Ecto neural progenitor cell (in vitro differentiated cells): ENCODE measurements at regions not wholly inside any gene's neighbourhood (a gene's known extent, or its start where the extent isn't known, plus 50 kb on each side); places are given as distances from the start of the nearest gene placed in this dataset.
"Not testable (repeated sequence)": the region's sequence is repeated elsewhere in the genome, so short reads cannot be mapped to it uniquely, and the experiment has no call there.

Experiments used
- DNase-seq: peaks from one replicate; pipeline ENCODE4 v3.0.0-alpha.2; 2018; ENCODE audit warnings: low spot score

DNA sequence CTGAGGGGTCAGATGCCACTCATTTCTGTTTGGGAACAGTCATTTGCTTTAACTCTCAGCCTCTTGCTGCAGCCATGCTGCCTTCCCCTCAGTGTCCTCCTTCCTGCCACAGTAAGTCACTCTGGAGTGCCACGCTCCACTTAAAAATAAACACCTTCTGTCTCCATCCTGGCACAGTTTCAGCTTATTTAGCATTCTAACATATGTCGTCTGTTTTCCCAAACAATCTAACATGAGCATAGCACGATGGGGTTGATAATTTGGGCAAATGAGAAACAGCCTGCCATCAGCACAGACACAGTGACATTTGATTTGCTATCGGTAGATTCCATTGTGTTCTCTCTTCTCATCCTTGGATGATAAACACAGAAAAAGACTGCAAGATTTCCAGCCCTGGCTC, 768.6 kb downstream of the UQCRFS1 start:
- DNase-seq, result no peak

DNA sequence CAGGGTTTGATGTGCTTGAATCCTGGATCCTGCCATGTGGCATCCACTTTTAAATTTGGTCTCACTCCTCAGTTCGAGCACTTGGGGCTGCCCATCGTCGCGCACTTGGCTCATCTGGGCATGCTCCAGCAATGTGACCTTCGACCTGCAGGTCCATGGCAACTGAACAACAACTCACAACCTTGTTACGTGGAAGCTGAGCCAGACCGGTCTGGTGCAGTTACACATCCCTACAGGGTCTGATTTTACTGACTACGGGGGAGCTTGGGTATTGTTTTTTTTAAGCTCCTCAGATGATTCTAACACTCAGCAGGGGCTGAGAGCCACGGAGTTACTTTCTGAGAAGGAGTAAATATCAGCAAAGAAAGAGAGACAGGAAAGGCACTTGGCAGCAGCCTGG, 769.6 kb downstream of the UQCRFS1 start:
- DNase-seq, result no peak

DNA sequence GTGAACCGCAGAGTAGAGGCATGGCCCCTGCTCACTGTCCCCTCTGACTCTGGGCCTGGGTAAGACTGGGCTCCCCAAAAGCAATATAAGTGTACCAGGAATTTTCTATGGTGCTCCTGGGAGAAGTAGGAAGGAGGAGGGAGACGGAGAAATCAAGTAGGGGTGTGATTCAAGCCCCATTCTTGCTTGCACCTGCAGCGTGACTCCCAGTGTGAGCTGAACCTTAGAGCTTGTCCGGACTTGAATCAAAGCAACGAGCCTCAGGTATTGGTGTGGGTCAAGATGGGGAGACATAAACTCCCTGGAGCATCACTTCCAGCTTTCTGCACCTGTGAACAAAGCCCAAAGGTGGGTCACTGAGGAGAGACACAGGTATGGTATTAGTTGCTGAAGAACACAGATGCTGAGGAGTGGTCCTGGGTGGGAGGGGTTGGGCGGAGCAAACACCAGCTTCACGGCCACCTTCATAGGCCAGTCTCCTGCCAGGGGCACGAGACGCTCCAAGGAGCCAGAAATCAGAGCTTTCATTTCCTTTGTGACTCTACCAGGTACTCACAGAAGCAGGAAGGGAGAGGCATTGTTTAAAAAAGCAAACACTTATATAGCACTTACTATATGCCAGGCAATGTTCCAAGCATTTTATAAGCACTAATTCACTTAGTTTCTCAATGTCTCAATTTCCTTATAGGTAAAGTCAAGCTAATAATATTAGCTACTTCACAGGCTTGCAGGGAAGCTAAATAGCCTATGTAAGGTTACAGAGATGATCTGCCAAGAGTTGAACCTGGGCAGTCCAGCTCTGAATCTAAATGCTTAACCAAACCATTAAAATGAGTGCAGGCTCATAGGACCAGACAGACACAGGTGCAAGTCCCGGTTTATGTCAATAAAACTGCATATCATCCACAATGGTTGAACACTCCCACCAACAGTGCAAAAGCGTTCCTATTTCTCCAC, 775.3 kb downstream of the UQCRFS1 start:
- no peak for DNase-seq

DNA sequence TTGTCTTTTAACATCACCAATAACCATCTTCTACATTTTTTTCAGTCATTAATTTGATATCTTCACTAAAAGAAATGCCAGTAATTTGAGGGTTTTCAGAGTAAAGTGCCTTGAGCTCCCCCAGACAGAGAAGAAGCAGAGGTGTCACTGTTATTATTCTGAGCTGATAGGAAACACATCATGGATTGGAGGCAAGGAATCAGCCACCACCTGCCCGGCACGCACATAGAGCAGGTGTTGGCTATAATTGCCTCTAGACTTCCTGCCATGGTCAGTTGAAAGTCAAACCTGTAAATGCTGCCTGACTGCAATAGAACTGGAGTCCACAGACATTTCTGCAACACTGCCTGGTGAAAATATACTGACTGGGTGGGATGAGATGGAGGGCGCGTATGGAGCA, 776.6 kb downstream of the UQCRFS1 start:
- no peak for DNase-seq

DNA sequence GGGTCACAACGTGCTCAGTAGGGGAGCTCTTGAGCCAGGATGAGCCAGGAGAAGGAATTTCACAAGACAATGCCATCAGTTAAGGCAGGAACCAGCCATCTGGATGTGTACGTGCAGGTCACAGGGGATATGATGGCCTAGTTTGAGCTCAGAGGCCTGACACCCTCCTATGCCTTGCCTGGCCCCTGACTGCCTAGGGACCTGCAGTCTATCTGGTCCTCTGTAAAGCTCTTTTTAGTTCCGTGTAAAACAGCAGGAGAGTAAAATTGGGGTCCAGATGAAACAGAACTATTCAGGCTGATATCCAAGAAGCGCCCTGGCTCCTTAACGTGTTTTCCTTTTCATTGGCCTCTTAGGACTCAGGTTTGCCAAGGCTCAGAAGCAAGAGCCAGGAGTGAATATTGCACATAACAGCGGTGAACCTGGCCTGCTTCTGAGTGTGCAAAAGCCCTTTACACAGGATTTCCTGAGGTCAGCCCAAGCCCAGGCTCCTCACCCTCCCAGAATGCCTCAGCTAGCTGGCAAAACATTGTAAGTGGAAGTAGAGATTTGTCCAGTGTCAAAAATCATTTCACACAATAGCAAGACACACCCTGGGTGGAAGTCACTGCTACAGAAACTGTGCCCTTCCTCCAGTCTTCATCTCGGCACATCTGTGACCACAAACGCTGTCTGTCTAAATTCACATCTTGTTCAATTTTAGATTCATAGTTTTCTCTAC, 777.2 kb downstream of the UQCRFS1 start:
- DNase-seq, result no peak

DNA sequence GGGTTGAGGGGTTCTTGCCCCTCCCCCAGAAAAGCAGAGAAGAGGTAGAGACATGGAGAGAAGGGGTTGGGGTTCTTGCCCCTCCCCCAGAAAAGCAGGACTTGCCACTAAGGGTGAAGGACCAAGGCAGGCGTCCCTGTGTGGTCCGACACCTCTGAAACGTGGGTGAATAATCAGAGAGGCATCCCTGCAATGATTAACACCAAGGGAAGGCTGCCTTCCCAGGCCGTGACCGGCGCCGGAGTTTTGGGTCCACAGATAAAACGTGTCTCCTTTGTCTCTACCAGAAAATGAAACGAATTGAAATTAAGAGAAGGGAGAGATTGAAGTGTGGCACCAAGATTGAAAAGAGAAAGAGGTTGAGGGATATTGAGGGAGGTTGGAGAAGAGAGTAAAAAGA, 778.2 kb downstream of the UQCRFS1 start:
- DNase-seq, result not testable (repeated sequence)

DNA sequence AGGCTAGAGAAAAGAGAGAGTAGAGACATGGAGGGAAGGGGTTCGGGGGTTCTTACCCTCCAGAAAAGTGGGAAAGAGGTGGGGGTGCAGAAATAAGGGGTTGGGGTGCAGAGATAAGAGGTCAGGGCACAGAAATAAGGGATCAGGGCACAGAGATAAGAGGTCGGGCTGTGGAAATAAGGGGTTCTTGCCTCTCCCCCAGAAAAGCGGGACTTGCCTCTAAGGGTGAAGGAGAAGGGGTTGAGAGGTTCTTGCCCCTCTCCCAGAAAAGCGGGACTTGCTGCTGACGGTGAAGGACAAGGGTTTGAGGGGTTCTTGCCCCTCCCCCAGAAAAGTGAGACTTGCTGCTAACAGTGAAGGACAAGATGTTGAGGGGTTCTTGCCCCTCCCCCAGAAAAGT, 778.6 kb downstream of the UQCRFS1 start:
- not testable (repeated sequence) for DNase-seq

DNA sequence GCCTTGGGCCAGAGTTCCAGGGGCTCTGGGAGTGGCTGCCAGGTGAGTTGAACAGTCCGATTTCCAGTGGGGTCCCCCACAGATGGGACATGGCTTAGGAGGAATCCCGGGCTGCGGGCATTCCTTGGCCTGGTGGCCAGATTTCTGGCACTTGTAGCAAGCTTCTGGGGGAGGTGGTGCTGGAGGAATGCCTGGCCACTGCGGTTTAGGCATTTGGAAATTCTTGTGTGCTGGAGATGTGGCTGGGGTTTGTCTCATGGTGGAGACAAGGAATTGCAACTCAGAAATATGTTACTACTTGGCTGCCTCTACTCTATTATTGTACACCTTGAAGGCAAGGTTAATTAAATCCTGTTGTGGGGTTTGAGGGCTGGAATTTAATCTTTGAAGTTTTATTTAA, 779.8 kb downstream of the UQCRFS1 start:
- not testable (repeated sequence) for DNase-seq

DNA sequence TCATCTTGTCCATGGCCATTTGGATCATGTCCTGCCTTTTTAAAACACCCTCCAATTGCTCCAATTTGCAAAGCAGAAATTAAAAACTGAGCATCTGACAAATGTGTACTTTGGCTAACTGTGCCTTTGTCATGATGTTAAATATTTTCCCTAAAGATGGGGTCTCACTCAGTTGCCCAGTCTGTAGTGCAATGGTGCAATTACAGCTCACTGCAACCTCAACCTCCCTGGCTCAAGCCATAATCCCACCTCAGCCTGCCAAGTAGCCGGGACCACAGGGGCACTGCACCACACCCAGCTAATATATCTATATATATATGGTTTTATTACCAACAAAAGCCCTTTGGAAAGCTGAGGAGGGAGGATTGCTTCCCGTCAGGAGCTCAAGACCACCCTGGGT, 782.7 kb downstream of the UQCRFS1 start:
- no peak for DNase-seq

DNA sequence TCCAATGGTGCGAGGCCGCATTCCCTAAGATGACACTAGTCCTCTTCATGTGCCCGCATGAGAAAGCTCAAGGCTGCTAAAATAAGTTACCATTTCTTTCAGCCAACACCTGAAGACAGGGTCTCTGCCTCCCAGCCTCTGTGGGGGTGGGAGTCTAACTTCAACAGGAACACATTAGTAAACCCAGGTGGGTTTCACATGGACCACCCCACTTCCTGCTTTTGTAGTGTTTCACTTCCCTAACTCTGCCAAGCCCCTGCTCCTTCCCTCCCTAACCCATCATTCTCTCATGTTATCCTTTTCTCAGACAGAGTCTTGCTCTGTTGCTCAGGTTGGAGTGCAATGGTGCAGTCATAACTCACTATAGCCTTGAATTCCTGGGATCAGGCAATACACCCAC, 783.6 kb downstream of the UQCRFS1 start:
- DNase-seq, result no peak

DNA sequence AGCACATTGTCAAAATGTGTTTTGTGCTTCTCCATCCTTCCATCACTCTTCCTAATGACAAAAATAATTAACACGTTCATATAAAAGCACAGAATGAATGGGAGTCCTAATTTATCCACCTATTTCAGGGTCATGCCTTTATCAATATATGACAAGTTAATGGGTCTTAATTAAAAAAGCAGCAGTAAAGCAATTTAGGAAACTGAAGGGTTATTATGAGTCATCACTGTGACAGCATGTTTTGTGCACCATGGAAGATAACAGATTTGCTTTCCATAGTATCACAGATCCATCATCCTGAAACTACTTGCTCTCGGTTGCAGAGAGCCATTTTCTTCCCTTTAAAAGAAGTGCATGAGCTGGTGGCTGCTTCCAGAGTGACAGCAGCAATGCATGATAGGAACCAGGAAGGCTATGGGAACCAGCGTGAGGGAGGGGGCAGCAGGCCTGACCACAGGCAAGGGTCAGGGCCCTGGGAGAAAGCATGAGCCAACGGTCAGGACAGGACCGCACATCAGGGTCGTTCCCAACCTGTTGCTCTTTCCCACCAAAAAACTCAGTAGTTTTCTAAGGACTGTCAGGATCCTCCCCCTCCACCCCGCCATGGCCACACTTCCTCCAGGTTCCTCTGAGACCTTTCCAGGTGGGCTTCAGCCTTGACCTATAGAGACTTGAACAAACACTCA, 784.1 kb downstream of the UQCRFS1 start:
- DNase-seq, result no peak

DNA sequence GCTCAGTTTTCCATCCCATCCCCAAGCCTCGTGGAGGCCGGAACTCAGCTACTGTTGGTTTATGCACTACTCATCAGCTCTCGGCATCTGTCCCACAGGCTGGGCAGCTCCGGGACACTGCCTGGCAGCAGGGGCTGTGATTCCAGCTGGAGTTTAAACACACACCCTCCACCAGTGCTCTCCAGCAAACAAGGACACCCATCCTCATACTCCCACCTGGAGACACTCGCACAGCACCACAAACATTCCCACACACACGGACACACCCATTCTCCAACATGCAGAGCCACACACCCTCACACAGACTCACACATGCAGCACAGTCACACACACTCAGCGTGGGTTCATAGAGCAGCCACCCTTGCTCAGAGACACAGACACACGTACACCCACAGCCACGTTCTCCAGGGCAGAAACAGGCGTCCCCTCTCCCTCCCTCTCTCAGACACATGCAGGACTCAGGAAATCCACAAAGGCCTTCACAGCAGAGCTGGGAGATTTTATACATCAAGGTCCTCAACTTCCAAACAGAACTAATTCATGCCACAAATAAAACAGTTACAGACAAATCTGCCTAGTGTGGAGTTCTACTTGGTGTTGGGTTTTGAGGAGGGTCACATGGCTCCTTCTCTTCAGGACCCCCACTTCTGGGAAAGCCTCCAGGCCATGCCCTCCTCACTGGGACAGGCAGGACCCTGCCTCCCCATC, 785.4 kb downstream of the UQCRFS1 start:
- no peak for DNase-seq

DNA sequence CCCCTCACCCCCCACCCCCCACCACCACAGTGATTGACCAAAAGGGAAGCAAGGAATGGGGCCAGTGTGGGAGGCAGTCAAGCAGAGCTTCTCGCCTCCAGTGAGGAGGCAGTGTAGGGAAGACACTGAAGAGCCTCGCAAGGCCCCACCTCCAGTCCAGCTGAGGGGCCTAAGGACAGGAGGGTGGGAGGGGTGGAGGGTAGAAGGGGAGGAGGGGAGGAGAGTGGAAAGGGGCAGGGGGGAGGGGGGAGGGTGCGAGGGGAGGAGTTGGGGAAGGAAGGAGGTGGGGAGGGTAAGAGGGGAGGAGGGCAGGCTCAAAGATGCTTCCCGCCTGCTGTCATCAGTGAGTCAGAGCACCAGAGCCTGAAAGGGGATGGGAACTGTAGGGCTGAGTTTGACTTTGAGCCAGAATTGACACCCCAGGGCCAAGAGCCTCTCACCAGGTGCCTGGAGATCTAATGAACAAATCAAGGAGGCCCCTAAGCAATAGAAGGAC, 786.2 kb downstream of the UQCRFS1 start:
- no peak for DNase-seq

DNA sequence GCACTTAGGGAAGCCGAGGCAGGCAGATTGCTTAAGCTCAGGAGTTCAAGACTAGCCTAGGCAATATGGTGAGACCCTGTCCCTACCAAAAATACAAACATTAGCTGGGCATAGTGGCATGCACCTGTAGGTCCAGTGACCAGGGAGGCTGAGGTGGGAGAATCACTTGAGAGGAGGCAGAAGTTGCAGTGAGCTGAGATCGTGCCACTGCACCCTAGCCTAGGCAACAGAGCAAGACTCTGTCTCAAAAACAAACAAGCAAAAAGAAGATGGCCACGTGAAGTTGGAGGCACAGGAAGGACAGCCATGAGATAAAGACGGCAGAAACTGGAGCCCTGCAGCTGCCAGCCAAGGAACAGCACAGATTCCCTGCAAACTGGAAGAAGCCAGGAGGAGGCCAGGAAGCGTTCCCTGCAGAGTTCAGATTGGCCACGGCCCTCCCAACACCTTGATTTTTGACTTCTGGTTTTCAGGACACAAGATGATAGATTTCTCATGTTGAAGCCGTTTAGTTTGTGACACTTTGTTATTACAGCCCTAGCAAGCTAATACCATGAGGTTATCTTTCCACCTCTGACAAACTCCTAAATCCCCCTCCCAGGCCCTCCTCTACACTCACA, 786.7 kb downstream of the UQCRFS1 start:
- no peak for DNase-seq

DNA sequence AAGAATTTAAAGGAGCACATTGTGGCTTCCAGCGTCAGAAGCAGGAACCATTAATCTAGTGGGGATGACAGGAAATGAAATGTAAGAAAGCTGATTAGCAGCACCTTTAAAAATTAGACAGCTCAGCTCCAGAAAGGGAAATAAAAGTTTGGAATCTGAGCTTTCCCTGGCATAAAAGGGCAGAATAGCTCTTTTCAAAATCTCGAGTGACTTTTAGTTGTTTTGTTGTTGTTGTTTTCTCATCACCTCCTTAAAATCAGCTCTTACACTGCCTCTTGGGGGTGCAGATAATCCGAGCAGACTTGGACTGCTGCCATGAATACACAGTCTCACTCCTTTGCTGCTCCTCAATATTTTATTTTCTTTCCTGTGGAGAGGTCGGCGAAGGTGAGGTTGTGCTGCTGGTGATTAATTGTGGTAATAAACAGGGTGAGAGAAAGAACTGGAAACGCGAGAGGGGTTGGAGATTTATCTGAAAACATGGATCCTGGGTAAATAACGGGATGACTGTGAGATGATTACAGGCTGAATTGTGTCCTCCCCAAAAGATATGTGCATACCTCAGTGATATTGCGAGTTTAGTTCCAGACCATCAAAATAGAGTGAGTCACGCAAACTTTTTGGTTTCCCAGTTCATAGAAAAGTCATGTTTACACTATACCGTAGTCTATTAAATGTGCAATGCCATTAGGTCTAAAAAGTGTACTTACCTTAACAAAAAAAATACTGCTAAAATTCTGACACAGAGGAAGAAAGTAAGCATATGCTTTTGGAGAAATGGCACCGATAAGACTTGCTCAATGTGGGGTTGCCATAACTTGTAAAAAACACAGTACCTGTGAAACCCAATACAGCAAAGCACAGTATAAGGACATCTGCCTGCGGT, 787.7 kb downstream of the UQCRFS1 start:
- DNase-seq, result no peak

DNA sequence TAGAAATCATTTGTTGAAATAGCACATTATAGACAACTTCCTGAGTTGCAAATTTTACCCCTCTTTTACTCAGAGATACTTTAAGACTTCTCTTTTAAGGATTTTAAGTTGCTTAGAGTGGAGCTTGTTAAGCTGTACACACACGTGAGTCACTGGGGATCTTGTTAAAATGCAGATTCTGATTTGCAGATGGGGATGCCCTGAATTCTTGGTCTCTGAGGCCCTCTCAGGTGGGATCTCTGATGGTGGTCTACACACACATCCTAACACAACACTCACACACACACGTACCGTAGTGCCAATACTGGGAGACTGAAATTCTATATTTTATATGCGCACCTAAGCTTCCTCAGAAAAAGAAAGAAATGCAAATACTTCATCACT, 788.3 kb downstream of the UQCRFS1 start:
- no peak for DNase-seq

DNA sequence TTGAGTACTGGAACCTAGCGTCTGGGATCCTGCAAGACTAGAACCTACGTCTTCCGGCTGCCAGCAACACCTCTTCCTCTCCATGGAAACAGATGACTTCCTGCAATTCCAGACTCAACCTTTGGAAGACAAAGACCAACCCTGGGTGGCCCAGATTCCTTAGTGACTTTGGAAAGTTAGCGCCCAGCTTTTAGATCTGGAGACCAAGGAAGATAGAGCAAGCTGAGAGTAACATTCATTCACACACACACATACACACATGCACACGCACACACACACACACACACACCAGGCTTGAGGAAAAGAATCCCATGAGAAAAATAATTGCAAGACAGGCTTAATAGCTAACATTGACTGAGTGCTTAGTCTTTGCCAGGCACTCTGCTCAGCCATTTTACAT, 788.9 kb downstream of the UQCRFS1 start:
- no peak for DNase-seq

DNA sequence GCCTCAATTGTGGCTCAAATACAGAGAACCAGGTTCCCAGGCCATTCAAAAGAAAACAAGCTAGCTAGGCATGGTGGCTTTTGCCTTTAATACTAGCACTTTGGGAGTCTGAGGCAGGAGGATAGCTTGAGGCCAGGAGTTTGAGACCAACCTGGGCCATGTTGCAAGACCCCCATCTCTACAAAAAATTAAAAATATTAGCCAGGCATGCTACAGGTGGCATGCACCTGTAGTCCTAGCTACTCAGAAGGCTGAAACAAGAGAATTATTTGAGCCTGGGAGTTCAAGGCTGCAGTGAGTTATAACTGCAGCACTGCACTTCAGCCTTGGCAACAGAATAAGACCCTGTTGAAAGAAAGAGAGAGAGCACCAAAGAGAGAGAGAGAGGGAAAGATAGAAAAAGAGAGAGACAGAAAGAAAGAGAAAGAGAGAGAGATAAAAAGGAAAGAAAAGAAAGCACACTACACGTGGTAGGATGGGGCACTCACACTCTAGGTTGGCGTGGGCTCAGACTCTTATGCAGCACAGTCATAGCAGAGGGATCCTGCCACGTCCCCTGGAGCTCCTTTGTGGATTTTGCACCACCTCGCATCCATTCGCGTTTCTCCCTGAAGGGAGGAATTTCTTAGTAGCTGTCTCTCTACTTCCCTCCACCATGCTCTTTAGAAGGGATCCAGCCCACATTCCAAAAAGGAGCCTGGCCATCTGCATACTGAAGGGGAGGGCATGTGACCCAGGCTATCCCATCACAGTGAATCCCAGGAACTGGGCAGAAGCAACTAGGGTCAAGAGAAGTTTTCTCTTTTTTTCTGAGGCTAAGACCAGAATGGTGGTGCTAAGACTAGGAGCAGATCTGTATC, 789.9 kb downstream of the UQCRFS1 start:
- DNase-seq, result no peak

DNA sequence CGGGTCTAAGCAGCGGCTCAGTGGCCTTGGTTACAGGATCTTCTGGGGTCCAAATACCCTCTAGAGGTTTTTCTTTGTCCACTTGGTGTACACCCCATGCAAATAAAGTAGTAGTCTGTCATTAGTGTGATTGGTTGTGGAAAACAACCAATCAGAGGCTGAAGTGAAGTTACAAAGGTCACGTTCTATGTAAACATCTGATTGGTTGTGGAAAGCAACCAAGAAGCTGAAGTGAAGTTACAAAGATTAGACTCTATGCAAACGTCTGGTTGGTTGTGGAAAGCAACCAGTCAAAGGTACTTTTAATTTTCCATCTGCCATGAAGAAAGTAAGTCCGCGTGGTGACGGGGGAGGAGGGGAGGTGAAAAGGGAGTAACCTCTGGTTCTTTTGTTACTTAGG, 790.9 kb downstream of the UQCRFS1 start:
- DNase-seq, result no peak
